Activated CD8-positive, alpha-beta memory T cell treated with anti-CD3 and anti-CD28 coated beads for 48 hours (primary cell): ENCODE measurements at regions not wholly inside any gene's neighbourhood (a gene's known extent, or its start where the extent isn't known, plus 50 kb on each side); places are given as distances from the start of the nearest gene placed in this dataset.
A peak's percentile ranks its signal among the peaks of the same experiment; 100 is the strongest.
"Not testable (repeated sequence)": the region's sequence is repeated elsewhere in the genome, so short reads cannot be mapped to it uniquely, and the experiment has no call there.

ENCODE experiments used
- DNase-seq, 3 experiments: peaks; one replicate each; pipeline ENCODE4 v3.0.0-alpha.2; 2020; ENCODE audit warnings: low read depth in 2 of 3, low spot score in 2 of 3

DNA sequence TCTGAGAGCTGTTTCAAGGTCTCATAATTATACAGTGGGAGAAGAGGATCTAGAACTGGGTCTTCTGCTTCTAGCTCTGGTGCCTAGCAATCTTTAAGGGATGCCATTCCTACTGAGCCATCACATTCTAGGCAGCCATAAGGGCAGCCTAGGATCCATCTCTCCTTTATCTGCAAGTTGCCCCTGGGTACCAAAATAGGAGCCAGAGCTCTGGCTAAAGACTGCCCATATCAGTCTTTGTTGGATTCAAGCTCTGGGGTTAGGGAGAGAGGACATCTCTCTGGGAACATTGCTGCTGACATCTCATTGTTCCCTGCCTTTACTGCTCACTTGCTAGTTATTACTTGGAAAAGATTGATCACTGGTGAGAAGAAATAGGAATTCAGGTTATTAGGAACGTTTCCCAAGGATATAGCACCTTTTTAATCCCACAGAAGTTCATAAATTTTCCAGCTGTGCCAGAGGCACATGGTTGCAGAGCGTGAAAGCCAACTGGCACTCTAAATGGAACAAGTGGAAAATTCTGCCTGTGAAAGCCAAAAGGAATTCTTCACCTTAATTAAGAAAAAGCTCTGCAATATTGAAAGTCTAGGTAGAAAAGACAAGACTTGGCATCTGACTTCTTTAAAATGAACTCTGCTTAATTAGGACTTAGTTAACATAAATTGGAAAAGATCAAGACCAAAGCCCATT, 102.2 kb downstream of the CDC42EP3 start:
- no peak for DNase-seq

- no peak for DNase-seq
Measured at GRCh38 chr2:37569986-37570679, 101.3 kb downstream of the CDC42EP3 start.

DNA sequence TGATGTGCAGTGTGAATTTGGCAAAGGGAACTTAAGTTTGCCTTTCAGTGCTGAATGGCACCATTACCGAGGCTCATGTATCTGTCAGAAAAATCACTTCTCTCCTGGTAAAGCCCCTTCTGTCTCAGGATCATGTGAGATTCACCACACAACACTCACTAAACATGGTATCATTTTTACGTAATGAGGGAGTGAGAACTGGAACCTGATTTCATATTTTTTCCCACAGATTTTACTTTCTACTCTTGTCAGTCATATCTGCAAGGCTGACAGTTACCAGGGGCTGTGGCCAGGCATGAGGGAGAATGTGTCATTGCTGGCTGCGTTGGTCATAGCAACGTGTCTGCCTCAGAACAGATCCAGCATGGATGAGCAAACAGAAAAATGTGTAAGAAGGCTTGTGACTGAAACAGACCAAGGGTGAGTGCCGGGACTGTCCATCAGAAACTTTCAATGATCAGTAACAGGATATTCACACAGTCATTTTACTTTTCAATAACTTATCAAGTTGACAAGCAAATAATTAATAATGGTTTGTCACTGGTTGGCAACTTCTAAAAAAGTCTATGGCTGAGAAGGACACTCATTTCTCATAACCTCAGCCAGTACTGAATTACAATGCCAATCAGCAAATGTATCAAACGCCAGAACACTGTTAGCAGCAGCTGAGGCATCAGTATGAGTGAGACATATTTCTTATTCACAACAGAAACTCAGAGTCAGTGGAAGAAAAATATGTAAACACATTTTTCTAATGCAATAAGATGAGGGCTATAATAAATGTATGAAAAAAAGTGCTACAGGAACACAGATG, 100.5 kb downstream of the CDC42EP3 start:
- no peak for DNase-seq

DNA sequence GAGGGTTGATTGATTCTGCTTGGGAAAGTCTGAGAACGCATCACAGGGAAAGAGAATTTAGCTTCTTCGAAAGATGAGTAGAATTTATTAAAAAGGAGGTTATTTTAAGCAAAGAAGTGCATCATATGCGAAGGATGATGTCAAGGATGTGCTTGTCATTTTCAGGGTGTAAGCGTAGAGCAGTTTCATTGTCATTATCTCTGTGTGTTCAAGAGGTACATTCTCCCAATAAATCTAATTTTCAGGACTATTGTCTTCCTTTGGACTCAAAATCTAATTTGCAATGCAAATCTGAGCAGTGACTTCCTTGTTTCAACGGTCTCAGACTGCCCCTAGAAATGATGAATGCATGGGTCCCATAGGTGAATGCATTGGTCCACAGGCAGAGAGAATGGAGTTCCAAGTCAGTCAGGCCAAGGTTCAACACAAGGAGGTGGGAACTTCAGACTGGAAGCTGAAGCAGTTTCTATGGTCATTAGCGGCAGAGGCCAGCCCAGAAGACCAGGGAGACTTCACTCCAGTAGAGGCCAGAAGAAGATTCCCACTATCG, 99.8 kb downstream of the CDC42EP3 start:
- no peak for DNase-seq

- no peak for DNase-seq
Measured at GRCh38 chr2:37573451-37574388, 97.7 kb downstream of the CDC42EP3 start.

DNA sequence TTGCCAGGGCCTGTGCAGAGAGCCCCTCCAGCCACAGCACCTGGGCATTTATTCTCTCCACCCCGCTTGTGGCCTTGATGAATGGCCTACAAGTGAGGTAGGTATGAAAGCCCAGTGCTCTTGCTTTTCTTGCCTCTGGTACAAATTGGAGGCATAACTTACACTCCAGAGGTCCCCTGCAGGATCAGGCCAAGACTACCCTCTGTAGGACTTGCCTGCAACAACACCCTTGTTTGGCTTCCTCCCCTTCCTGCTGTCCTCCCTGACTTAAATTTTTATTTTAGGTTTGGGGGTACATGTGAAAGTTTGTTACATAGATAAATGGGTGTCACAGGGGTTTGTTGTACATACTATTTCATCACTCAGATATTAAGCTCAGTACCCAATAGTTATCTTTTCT, 95.7 kb downstream of the CDC42EP3 start:
- no peak for DNase-seq

- not testable (repeated sequence) for DNase-seq
Measured at GRCh38 chr2:37576194-37576593, 95.2 kb downstream of the CDC42EP3 start.

DNA sequence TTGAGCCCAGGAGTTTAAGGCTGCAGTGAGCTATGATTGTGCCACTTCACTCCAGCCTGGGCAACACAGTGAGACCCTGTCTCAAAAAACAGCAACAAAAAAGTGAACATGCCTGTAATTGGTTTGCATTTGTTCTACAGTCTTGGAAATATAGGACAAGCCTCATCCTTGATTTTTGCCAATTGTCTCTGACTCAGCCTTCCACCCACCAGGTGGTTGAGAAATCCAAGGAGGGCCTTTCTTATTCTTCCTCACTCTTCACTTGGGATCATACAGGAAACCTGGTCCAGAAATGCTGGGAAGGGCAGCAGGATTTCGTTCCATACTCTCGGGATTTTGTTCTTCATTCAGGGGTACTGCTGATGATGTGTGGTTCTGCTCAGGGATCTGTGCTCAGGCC, 94.6 kb downstream of the CDC42EP3 start:
- no peak for DNase-seq

- DNase-seq: no peak
Measured at GRCh38 chr2:37579192-37579713, 92.2 kb downstream of the CDC42EP3 start.

GRCh38 chr2:37579949-37580348, 91.5 kb downstream of the CDC42EP3 start:
- DNase-seq: not testable (repeated sequence)

GRCh38 chr2:37581433-37581832, 90.0 kb downstream of the CDC42EP3 start:
- no peak for DNase-seq

- no peak for DNase-seq
Measured at GRCh38 chr2:37582481-37583220, 88.8 kb downstream of the CDC42EP3 start.

DNA sequence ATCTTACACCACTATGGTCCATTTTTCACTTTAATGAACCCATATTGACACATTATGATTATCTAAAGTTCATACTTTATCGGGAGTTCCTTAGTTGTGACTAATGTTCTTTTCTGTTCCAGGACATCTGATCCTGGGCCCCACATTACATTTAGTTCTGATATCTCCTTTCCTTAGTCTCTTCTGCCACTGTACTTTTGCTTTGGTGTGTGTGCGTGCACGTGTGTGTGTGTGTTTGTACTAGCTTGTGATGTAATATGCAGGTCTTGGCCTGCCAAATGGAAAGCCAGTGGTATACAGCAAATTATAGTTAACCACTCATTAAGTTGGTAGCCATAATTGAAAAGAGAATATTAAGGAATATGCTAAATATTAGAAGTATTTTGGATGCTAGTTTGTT, 88.0 kb downstream of the CDC42EP3 start:
- no peak for DNase-seq

GRCh38 chr2:37583867-37584266, 87.6 kb downstream of the CDC42EP3 start:
- no peak for DNase-seq

GRCh38 chr2:37585295-37585908, 86.0 kb downstream of the CDC42EP3 start:
- peak in 1 of 3 experiments; percentile 26 for DNase-seq

GRCh38 chr2:37585982-37586621, 85.3 kb downstream of the CDC42EP3 start:
- DNase-seq: peak in 1 of 3 experiments; percentile 39

GRCh38 chr2:37586663-37587317, 84.7 kb downstream of the CDC42EP3 start:
- no peak for DNase-seq

- no peak for DNase-seq
Measured at GRCh38 chr2:37587817-37588216, 83.6 kb downstream of the CDC42EP3 start.
